Loucy (cell line): ENCODE measurements at regions not wholly inside any gene's neighbourhood (a gene's known extent, or its start where the extent isn't known, plus 50 kb on each side); places are given as distances from the start of the nearest gene placed in this dataset.

Experiments used
- H2AFZ ChIP-seq: fragments of 200-600 bp; sonication (generic); 2 replicates; pipeline ENCODE4 v1.6.0; 2016; ENCODE audit warnings: antibody characterized with exemption, mild to moderate bottlenecking, low read length, moderate library complexity
- H3F3A ChIP-seq: fragments of 200-600 bp; 2 replicates; pipeline ENCODE4 v1.6.0; 2016; ENCODE audit warnings: antibody characterized with exemption, low read depth, mild to moderate bottlenecking
- H3K27me3 ChIP-seq: fragments of 200-600 bp; sonication (generic); 2 replicates; pipeline ENCODE4 v1.6.1; 2014; ENCODE audit warnings: low read length, mild to moderate bottlenecking; ENCODE audit not compliant: insufficient read depth, poor library complexity, severe bottlenecking
- H3K36me3 ChIP-seq: fragments of 200-600 bp; sonication (generic); 2 replicates; pipeline ENCODE4 v1.6.1; 2016; ENCODE audit warnings: low read length; ENCODE audit not compliant: insufficient read depth
- H3K4me1 ChIP-seq: fragments of 200-600 bp; sonication (generic); 2 replicates; pipeline ENCODE4 v1.5.1; 2014; ENCODE audit warnings: low read length, mild to moderate bottlenecking; ENCODE audit not compliant: insufficient read depth, poor library complexity, severe bottlenecking
- H3K4me2 ChIP-seq: fragments of 200-600 bp; sonication (generic); 2 replicates; pipeline ENCODE4 v1.6.0; 2014; ENCODE audit warnings: antibody characterized with exemption, low read length, low read depth, mild to moderate bottlenecking; ENCODE audit not compliant: poor library complexity, severe bottlenecking
- H3K4me3 ChIP-seq: fragments of 200-600 bp; sonication (generic); 2 replicates; pipeline ENCODE4 v1.5.1; 2014; ENCODE audit warnings: low read length, mild to moderate bottlenecking, mixed read lengths; ENCODE audit not compliant: poor library complexity, severe bottlenecking
- H3K79me2 ChIP-seq: fragments of 200-600 bp; sonication (generic); 2 replicates; pipeline ENCODE4 v1.6.1; 2014; ENCODE audit warnings: low read length; ENCODE audit not compliant: insufficient read depth
- H3K9ac ChIP-seq: fragments of 200-600 bp; sonication (generic); 2 replicates; pipeline ENCODE4 v1.6.0; 2014; ENCODE audit warnings: mild to moderate bottlenecking, low read depth, low read length, moderate library complexity; ENCODE audit not compliant: poor library complexity, severe bottlenecking
- H3K9me2 ChIP-seq: fragments of 200-600 bp; sonication (generic); replicated peaks from 2 replicates; pipeline ENCODE4 v1.6.1; 2016; ENCODE audit warnings: low read depth, low read length, mixed read lengths
- H3K9me3 ChIP-seq: fragments of 200-600 bp; sonication (generic); 2 replicates; pipeline ENCODE4 v1.6.1; 2014; ENCODE audit warnings: mild to moderate bottlenecking, antibody characterized with exemption, low read length, low read depth; ENCODE audit not compliant: insufficient read depth
- H4K20me1 ChIP-seq: fragments of 200-600 bp; sonication (generic); 2 replicates; pipeline ENCODE4 v1.6.0; 2014; ENCODE audit warnings: antibody characterized with exemption, low read length, mild to moderate bottlenecking; ENCODE audit not compliant: insufficient read depth, poor library complexity, severe bottlenecking
- EZH2phosphoT487 ChIP-seq: fragments of 200-600 bp; IDR thresholded peaks from 2 replicates; pipeline ENCODE4 v1.6.1; 2018; ENCODE audit warnings: antibody characterized with exemption, mild to moderate bottlenecking, moderate library complexity, borderline replicate concordance
- TF ChIP-seq, protein P1 (sequence below): fragments of 200-600 bp; sonication (generic); conservative IDR thresholded peaks from 2 replicates; pipeline ENCODE4 v1.5.1; 2014; ENCODE audit warnings: mild to moderate bottlenecking, antibody characterized with exemption, low read length

DNA sequence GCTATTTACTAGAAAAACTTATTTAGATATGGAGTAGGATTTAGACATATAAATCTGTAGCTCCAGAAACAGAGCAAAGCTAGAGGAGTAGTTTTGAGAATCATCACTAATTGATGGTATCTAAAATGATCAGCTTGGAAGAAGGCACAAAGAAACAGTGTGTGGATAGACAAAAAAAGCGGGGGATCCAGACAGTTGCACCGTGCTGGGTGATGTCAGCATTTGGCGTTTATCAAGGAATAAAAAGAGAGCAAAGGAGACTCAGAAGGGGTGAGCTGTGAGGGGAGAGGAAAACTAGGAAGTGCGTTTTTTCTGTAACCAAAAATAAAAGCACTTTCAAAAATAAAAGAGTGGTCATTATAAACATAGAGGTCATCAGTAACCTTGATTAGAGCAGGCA lies 90.5 kb upstream of the GPRIN3 start:
- Histone ChIP-seq H3F3A (no peaks in the 10 kb centered on the region), H3K9me3 (no peaks in the 10 kb centered on the region), H4K20me1 (no peaks in the 10 kb centered on the region), H3K4me1 (no peaks in the 10 kb centered on the region), H3K9me2 (no peaks in the 10 kb centered on the region), H3K79me2 (no peaks in the 10 kb centered on the region), H3K4me2 (no peak overlapping the region), H3K4me3 (no peak overlapping the region), H3K36me3 (no peaks in the 10 kb centered on the region), H3K27me3 (no peaks in the 10 kb centered on the region), H2AFZ (no peak overlapping the region), H3K9ac (no peak overlapping the region)
- no peak for TF ChIP-seq EZH2phosphoT487
- TF ChIP-seq, protein P1, sequence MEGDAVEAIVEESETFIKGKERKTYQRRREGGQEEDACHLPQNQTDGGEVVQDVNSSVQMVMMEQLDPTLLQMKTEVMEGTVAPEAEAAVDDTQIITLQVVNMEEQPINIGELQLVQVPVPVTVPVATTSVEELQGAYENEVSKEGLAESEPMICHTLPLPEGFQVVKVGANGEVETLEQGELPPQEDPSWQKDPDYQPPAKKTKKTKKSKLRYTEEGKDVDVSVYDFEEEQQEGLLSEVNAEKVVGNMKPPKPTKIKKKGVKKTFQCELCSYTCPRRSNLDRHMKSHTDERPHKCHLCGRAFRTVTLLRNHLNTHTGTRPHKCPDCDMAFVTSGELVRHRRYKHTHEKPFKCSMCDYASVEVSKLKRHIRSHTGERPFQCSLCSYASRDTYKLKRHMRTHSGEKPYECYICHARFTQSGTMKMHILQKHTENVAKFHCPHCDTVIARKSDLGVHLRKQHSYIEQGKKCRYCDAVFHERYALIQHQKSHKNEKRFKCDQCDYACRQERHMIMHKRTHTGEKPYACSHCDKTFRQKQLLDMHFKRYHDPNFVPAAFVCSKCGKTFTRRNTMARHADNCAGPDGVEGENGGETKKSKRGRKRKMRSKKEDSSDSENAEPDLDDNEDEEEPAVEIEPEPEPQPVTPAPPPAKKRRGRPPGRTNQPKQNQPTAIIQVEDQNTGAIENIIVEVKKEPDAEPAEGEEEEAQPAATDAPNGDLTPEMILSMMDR = no peak

- Histone ChIP-seq H3K4me1 (no peaks in the 10 kb centered on the region), H3F3A (no peaks in the 10 kb centered on the region), H3K9me2 (no peaks in the 10 kb centered on the region), H3K79me2 (no peaks in the 10 kb centered on the region), H2AFZ (no peak overlapping the region), H3K27me3 (no peaks in the 10 kb centered on the region), H3K9me3 (no peaks in the 10 kb centered on the region), H3K4me3 (no peak overlapping the region), H4K20me1 (no peaks in the 10 kb centered on the region), H3K9ac (no peak overlapping the region), H3K36me3 (no peaks in the 10 kb centered on the region), H3K4me2 (no peak overlapping the region)
- no peak for TF ChIP-seq EZH2phosphoT487
- TF ChIP-seq, protein P1 = no peak
Measured at GRCh38 chr4:89397441-89397840, 89.8 kb upstream of the GPRIN3 start.

- Histone ChIP-seq H3K4me1 (no peaks in the 10 kb centered on the region), H3K9me3 (no peaks in the 10 kb centered on the region), H3K27me3 (no peaks in the 10 kb centered on the region), H3K4me3 (no peak overlapping the region), H3F3A (no peaks in the 10 kb centered on the region), H2AFZ (no peak overlapping the region), H3K36me3 (no peaks in the 10 kb centered on the region), H3K9me2 (no peaks in the 10 kb centered on the region), H3K9ac (no peak overlapping the region), H3K79me2 (no peaks in the 10 kb centered on the region), H4K20me1 (no peaks in the 10 kb centered on the region), H3K4me2 (no peak overlapping the region)
- TF ChIP-seq, protein P1 = no peak
- no peak for TF ChIP-seq EZH2phosphoT487
Measured at GRCh38 chr4:89382439-89382838, 74.8 kb upstream of the GPRIN3 start.
